ENCODE measurements at regions not wholly inside any gene's neighbourhood (a gene's known extent, or its start where the extent isn't known, plus 50 kb on each side); places are given as distances from the start of the nearest gene placed in this dataset.

- DNase-seq, result no peak
Observed at GRCh38 chr5:52419357-52419756, 368.4 kb upstream of the ITGA1 start.

- DNase-seq, result no peak
Observed at GRCh38 chr5:52427615-52428014, 360.1 kb upstream of the ITGA1 start.

GRCh38 chr5:52428977-52429489 is 358.7 kb upstream of the ITGA1 start:
- no peak for DNase-seq

GRCh38 chr5:52441768-52442167 is 345.9 kb upstream of the ITGA1 start:
- DNase-seq, result no peak

- no peak for DNase-seq
Observed at GRCh38 chr5:52443187-52443586, 344.5 kb upstream of the ITGA1 start.

GRCh38 chr5:52448111-52448510 is 339.6 kb upstream of the ITGA1 start:
- no peak for DNase-seq

GRCh38 chr5:52449516-52449915 is 338.2 kb upstream of the ITGA1 start:
- no peak for DNase-seq

- DNase-seq, result no peak
Observed at GRCh38 chr5:52452098-52452497, 335.6 kb upstream of the ITGA1 start.

- DNase-seq, result no peak
Observed at GRCh38 chr5:52453176-52453575, 334.5 kb upstream of the ITGA1 start.

GRCh38 chr5:52455920-52456319 is 331.8 kb upstream of the ITGA1 start:
- no peak for DNase-seq

- DNase-seq, result no peak
Observed at GRCh38 chr5:52457810-52458209, 329.9 kb upstream of the ITGA1 start.

- DNase-seq, result no peak
Observed at GRCh38 chr5:52466113-52466512, 321.6 kb upstream of the ITGA1 start.

GRCh38 chr5:52466749-52467520 is 320.8 kb upstream of the ITGA1 start:
- no peak for DNase-seq

GRCh38 chr5:52468976-52469375 is 318.7 kb upstream of the ITGA1 start:
- DNase-seq, result no peak

GRCh38 chr5:52469420-52469819 is 318.3 kb upstream of the ITGA1 start:
- DNase-seq, result no peak

GRCh38 chr5:52469835-52470234 is 317.9 kb upstream of the ITGA1 start:
- no peak for DNase-seq

- no peak for DNase-seq
Observed at GRCh38 chr5:52476346-52476745, 311.4 kb upstream of the ITGA1 start.

- DNase-seq, result no peak
Observed at GRCh38 chr5:52481201-52481600, 306.5 kb upstream of the ITGA1 start.

GRCh38 chr5:52481851-52482250 is 305.9 kb upstream of the ITGA1 start:
- DNase-seq, result no peak

GRCh38 chr5:52491071-52491787 is 296.5 kb upstream of the ITGA1 start:
- peak; percentile 54 for DNase-seq

GRCh38 chr5:52491818-52492217 is 295.9 kb upstream of the ITGA1 start:
- no peak for DNase-seq

GRCh38 chr5:52497133-52497693 is 290.5 kb upstream of the ITGA1 start:
- no peak for DNase-seq

GRCh38 chr5:52498607-52499006 is 289.1 kb upstream of the ITGA1 start:
- no peak for DNase-seq

- DNase-seq, result no peak
Observed at GRCh38 chr5:52502460-52502999, 285.2 kb upstream of the ITGA1 start.

Measured in NCI-H2171 (cell line).